AG04449 (cell line): ENCODE measurements at regions not wholly inside any gene's neighbourhood (a gene's known extent, or its start where the extent isn't known, plus 50 kb on each side); places are given as distances from the start of the nearest gene placed in this dataset.

Experiments used
- CTCF ChIA-PET: fragments of 350-600 bp; formaldehyde crosslinking; extraction: SDS; loops from one replicate; lab custom pipeline; 2021; ENCODE audit warnings: antibody characterized with exemption; lab: Yijun Ruan, JAX
- POLR2A ChIA-PET: fragments of 400-600, 350-600 bp; formaldehyde crosslinking; extraction: SDS; loops from one replicate; lab custom pipeline; 2020; ENCODE audit warnings: antibody characterized with exemption, inconsistent platforms; lab: Yijun Ruan, JAX
- DNase-seq: peaks from one replicate; pipeline ENCODE4 v3.0.0-alpha.2; 2010; ENCODE audit warnings: low read depth, low spot score
- H3K4me3 ChIP-seq: 2 replicates; pipeline ENCODE4 v1.5.1; 2011; ENCODE audit warnings: low read depth, mild to moderate bottlenecking, control low read depth, low read length
- TF ChIP-seq, protein P1 (sequence below): IDR thresholded peaks from one replicate; pipeline ENCODE4 v1.5.1; 2011; ENCODE audit warnings: mild to moderate bottlenecking, moderate library complexity, low read length, control low read depth, inconsistent platforms; ENCODE audit not compliant: insufficient read depth; ENCODE audit errors: missing control alignments

DNA sequence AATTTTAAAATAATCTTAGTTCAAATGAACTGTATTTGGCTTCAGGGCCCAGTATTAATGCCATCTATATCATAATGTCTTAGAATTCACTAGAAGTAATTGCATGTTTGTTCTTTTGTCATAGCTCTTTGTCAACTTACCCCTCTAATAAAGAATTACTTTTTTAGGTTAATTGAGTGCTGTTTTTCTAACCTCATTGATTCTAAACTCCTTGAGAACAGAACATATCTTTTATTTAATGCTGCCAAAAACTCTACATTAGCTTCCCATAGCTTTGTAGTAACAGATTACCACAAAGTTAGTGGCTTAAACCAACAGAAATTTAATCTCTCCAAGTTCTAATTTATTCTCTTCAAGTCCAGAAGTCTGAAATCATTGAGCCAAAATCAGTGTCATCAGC is 242.4 kb downstream of the LURAP1L start:
- TF ChIP-seq, protein P1, sequence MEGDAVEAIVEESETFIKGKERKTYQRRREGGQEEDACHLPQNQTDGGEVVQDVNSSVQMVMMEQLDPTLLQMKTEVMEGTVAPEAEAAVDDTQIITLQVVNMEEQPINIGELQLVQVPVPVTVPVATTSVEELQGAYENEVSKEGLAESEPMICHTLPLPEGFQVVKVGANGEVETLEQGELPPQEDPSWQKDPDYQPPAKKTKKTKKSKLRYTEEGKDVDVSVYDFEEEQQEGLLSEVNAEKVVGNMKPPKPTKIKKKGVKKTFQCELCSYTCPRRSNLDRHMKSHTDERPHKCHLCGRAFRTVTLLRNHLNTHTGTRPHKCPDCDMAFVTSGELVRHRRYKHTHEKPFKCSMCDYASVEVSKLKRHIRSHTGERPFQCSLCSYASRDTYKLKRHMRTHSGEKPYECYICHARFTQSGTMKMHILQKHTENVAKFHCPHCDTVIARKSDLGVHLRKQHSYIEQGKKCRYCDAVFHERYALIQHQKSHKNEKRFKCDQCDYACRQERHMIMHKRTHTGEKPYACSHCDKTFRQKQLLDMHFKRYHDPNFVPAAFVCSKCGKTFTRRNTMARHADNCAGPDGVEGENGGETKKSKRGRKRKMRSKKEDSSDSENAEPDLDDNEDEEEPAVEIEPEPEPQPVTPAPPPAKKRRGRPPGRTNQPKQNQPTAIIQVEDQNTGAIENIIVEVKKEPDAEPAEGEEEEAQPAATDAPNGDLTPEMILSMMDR: no peak
- ChIA-PET CTCF (interaction anchor here (0.7 to 1.2 kb wide), 2 partner anchors 15 to 17 kb away, joined by 3 to 5 read pairs; no protein-coding TSS in a partner anchor), POLR2A (no interaction called here)
- H3K4me3 ChIP-seq: no peak overlapping the region
- no peak for DNase-seq

DNA sequence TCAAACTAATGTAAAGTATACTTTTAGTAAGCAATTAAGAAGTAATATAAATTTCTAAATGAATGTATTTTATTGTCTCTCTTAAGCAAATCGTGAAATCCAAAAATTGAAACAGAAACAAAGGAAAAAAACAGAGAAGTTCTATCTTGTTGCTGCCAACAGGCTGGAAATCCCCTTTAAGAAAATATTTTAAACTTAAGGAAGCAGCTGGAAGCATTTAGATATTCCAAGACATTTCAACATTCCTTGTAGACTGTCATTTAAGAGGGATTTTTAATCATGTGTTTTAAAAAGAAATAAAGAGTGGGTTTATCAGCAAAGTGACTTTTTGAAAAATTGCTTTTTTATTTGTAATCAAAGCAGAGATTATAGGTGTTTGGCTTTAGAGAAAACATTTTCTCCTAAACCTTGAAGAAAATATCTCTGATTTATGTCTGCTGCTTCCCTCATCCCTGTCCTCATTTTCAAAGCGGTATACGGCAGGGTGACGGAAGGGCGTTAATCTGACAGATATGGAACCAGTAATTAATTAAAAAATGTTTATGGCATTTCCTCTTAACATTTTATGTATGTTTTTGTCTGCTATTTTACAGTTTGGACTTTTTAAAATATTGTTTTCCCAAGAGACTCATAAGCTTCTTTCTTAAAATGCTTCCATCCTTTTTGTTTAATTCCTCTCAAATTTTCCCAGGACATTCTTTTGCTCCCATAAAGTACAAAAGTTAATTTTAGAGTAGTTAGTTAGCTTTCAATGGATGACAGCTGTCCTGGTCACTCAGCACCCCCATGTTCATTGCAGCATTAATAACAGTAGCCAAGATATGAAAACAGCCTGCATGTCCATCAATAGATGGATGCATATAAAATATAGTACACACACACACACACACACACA is 245.6 kb downstream of the LURAP1L start:
- ChIA-PET POLR2A (no interaction called here), CTCF (no interaction called here)
- no peak for DNase-seq

DNA sequence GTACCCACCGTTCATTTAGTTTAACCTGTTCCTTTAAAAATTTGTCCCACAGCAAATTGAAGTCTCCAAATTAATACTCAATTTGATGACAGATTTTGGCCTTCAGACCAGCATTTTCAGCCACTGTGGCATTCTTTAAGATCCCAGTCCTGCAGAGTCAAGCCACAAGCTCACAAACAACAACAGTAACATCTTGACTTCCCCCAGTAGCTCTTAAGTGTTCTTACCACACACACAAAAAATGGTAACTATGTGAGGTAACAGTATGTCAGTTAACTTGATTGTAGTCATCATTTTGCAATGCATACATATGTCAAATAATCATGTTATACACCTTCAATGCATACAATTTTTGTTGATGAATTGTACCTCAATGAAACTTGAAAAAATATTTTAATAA is 247.9 kb downstream of the LURAP1L start:
- CTCF ChIA-PET: no interaction called here

More for the DNA sequence above, 245.6 kb downstream of the LURAP1L start:
- TF ChIP-seq, protein P1: no peak
- no peak overlapping the region for H3K4me3 ChIP-seq

DNA sequence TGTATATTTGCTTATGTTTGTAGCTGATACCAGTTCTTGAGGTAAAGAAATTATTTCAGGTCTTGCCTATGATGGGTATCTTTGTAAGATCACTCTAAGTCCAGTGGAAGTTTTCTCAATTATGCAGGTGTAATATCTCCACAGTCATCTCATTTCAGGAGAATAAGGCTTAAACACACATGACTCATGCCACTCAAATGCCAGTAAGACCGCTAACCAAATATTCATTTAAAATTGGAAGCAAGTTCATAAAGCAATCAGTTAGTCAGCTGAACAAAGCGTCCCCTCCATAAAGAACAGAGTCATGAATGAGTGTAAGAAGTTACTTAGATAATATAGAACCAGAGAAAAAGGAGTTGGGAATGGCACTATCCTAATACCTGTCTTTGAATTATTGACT is 248.7 kb downstream of the LURAP1L start:
- ChIA-PET CTCF (interaction anchor here (0.9 to 1.2 kb wide), 2 partner anchors 10 to 300 kb away, joined by 3 to 5 read pairs; no protein-coding TSS in a partner anchor), POLR2A (no interaction called here)
- no peak overlapping the region for H3K4me3 ChIP-seq
- TF ChIP-seq, protein P1: no peak
- DNase-seq: no peak

More for the DNA sequence above, 247.9 kb downstream of the LURAP1L start:
- H3K4me3 ChIP-seq: no peak overlapping the region
- POLR2A ChIA-PET: no interaction called here
- TF ChIP-seq, protein P1: no peak
- no peak for DNase-seq

DNA sequence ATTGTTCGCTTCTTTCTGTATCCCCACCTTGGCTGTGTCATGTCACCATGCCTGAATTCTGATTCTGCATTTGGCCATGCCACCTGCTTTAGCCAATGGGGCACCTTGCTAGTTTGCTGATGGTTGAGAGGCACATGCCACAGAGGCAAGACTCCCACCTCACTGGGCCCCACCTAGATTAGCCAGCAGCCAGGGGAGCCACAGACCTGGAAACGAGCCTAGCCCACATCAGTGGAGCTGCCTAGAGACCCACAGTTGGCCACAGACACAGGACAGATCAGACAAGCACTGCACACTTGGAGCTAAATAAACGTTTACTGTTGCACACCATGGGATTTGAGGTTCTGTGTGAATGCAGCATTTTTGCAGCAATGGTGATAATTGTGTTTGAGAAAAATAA is 252.1 kb downstream of the LURAP1L start:
- CTCF ChIA-PET: interaction anchor here (2.0 kb wide), 1 partner anchor 62 kb away, joined by 6 read pairs; no protein-coding TSS in a partner anchor
- no peak overlapping the region for H3K4me3 ChIP-seq
- no peak for DNase-seq
- TF ChIP-seq, protein P1: no peak
- POLR2A ChIA-PET: no interaction called here

DNA sequence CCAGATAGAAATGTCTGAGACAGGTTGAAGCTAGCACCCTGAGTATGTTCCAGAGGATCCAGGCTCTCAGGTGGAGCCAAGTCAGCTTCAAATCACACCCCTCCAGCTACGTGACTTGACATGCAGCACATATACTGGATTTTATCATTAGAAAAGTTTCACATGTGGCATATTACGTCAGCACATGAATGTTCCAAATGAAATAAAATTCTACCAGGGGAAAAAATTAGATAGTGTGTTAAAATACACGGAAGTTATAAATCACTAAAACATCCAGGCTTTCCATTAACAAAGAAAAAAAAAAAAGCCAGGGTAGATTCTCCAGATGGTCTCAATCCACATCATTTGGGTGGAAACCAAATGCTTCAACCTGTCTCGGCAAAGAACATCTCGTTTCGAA is 251.6 kb downstream of the MPDZ start:
- TF ChIP-seq, protein P1: no peak
- CTCF ChIA-PET: no interaction called here
- DNase-seq: no peak
- H3K4me3 ChIP-seq: no peak overlapping the region
- POLR2A ChIA-PET: no interaction called here
